ENCODE measurements at regions not wholly inside any gene's neighbourhood (a gene's known extent, or its start where the extent isn't known, plus 50 kb on each side); places are given as distances from the start of the nearest gene placed in this dataset.

DNA sequence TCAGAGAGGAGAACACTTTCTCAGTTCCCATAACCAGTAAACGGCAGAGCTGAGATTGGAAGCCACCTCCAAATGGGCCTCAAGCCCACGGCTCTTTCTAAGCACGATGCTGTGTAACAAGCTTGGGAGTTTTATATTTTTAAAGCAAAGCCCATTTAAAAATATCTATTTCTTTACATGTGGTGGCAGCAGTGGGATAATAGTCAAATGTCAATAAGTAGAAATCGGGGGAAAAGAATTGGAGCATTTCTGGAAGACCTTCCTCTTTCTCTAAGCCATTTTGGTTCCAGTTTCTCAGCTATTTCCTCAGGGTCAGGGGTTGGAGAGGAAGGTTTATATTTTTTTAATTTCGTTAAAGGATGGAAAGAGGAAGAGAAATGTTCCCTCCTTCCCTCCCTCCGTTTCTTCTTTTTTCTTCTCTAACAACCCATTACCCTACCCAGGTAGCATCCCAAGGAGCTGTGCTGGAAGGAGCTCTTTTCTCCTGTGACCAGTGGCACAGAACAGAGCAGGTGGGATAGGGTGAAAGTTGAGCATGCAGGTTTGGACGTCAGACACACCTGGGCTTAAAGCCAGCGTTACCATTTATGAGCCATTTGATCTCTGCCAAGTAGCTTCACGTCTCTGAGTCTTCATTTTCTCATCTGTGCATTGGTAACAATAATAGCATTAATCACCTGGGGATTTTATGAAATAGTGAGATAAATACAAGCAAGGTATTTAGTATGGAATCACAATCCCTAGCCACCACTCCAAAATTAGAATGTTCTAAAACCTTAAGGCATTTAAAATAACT is 515.7 kb downstream of the RPS24 start:
- DNase-seq: no peak

DNA sequence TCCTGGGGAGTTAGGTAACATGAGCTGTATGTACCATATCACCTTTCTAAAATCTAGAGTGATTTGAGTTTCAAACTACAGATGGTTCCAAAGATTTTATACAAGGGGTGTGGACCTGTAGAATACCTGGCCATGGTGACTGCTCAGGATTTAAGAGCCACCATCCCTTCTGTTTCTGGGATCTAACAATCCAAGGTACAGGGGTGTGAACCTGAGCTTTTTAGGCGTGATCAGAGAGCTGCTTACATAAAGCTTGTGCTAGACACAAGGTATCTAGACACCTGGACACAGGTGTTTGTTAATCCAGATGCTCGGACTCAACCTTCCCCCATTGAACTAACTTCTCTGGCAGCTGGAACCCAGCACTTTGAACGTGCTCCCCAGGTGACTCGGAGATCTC is 516.4 kb downstream of the RPS24 start:
- no peak for DNase-seq

DNA sequence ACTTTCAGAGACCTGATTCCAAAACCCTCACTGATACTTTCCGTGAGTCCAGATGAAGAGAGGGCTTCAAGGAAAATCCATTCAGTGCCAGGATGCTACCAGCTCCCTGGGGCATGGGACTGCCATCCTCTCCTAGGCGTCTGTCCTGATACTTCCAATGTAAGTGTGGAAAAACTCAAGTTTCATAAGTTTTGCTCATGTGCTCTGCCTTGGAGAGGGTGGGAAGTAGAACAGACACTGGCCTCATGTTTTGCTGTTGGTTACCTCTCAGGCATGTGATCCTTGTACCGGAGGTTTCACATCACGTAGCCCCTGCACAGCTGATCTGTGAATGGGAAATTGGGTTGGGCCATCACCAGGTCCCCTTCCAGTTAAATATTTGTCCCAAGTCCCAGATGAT is 517.1 kb downstream of the RPS24 start:
- DNase-seq: no peak

DNA sequence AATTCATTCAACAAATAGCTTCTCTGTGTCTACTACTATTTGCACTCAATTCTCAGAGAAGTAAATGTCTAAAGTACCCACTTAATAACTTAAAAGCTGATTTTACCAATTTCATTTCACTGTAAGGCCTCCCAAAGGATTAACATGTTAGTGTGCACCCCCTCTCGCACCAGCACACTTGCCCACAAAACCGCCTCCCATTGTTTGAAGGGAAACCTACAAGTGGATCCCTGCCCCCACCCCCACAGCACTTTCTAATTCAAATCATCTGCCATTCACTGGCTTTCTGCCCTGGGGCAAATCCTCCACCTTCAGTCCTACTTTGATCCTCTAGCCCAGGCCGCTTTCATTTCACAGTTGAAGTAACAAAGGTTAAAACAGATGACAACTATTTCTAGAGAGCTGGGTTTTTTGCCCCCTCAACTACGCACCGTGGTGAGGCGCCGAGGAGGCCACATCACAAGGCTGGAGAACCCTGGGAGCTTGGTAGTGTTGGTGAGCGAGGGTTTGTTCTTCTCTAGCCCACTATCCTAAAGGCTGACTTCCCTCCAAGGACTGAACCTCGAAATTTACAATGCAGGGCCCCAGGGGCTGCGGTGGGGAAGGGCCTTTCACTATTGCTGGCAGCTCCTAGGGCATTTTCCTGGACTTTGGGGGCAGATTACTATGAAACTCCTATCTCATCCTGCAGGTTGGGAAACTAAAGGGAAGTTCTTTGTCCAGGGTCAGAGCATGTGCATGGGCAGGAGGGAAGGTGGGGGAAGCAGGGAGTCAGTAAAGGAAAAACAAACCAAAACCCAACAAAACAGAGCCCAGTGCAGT is 517.4 kb upstream of the ZMIZ1 start:
- DNase-seq: no peak

DNA sequence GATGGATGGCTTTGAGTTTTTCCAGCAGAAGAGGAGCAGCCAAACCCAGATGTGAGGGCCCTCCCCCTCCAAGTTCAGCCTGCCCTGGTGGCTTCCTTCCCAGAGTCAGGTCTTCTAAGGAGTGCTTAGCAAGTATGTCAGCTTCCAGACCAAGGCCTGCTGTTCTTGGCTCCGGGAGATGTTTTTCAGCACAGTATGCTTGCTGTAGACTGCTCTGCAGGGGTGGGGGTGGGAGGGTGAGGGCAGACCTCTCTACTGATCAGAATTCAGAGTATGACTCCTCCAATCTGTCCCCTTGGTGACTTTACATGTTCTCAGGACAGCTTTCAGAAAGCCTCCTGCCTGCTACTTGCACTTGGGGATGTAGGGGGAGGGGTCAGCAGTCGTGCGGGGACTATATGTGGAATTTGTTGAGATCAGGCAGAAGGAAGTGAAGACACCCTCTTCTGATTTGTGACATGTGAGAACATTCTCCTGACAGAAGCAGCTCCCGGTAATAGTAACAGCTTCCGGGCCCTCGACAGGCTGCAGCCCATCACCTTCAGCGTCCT is 516.4 kb upstream of the ZMIZ1 start:
- DNase-seq: no peak

GRCh38 chr10:78553792-78554191 is 515.0 kb upstream of the ZMIZ1 start:
- DNase-seq: no peak

DNA sequence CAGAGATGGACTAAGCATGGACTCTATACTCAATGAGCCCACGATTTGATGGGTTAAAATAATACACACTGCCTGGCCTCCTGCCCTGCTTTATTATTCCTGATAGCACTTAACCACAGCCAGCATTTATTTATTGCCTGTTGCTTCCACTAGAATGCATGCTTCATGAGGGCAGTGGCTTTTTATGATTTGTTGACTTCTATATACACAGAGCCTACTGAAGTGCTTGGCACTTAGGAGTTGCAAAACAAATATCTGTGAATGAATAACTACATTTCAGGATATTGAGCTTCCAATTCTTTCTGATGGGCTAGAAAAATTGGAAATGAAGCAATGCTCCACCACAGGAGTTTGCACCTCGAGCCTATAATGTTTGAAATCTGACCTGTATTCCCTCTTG is 513.6 kb upstream of the ZMIZ1 start:
- DNase-seq: no peak

DNA sequence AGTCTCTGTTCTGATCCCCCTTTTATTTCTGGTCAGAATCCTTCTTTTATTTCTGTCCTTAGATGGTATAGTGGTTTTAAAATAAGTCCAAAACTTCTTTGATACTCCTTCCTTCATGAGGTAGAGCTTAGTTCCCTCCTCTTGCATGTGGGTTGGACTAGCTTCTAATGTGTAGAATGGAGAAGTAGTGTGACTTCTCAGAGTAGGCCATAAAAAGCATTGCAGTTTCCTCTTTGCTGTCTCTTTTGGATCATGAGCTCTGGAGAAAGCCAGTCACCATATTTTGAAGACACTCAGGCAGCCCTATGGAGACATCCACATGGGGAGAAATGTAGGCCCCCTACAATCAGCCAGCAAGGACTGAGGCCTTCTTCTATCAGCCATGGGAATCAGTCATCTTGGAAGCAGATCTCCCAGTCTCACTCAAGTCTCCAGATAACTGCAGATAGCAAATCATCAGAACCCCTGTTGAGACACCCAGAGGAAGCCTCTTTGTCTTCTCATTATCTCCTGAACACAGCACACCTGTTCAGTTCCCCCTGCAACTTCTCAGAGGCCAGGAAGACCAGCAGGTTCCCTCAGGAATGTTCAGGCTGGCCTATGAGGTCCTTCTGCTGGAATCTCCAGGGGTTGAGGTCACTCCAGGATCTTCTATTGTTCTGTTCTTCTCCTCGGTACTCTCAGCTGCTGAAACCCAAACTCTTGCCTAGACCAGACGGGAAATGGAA is 511.9 kb upstream of the ZMIZ1 start:
- no peak for DNase-seq

- no peak for DNase-seq
Measured at GRCh38 chr10:78557433-78557925, 511.3 kb upstream of the ZMIZ1 start.

- DNase-seq: no peak
Measured at GRCh38 chr10:78559661-78560340, 509.0 kb upstream of the ZMIZ1 start.

DNA sequence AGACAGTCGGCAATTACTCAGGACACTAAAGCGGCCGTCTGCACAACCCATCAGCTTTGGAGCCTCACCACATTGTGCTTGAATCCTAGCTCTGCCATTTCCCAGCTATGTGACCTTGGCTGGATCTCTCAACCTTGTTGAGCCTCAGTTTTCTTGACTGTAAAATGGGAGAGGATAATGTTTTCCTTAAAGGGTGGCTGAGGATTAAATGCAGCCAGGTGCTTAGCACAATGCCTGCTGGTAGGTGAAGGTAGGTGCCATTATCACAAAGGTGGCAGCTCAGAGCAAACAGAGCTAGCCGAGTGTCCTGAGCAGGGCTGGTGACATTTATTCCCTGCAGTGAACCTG is 508.5 kb upstream of the ZMIZ1 start:
- no peak for DNase-seq

DNA sequence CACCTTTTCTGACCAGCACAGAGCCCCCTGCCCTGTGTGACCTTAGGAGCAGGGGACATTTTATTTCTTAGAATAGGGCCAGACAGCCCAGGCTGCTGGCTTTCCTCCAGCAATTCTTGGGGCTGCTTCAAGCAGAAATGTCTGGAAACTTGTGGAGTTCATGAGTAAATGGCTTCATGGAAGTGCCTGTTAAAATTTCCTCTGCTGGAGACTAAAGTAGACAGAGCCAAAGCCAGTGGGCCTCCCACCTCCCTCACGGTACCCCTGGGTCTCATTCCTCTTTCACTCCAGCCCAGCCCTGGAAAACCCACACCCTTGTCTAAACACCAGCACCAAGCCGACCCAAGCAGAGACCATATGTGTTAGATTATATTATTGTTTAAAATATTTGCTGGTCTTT is 505.5 kb upstream of the ZMIZ1 start:
- no peak for DNase-seq

DNA sequence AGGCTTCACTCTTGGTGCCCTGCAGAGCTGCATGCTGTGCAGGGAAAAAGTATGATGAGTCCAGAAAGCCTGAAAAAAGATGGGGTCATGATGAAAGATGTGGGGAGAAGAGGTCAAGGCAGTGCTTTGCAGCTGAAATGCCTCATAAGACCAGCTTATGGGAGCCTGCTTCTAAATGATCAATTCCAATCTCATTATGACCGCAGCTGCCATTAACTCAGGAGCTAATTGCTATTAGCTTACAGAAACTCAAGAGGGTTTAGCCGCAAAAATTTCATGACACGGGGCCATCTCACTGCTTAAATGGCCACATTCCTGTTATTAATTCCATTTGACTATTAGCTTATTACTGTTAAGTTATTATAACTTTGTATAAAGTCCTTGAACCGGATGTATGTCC is 502.9 kb upstream of the ZMIZ1 start:
- DNase-seq: no peak

- no peak for DNase-seq
Measured at GRCh38 chr10:78566284-78567111, 502.3 kb upstream of the ZMIZ1 start.

- no peak for DNase-seq
Measured at GRCh38 chr10:78567680-78568455, 500.9 kb upstream of the ZMIZ1 start.

GRCh38 chr10:78568620-78569019 is 500.1 kb upstream of the ZMIZ1 start:
- no peak for DNase-seq

- no peak for DNase-seq
Measured at GRCh38 chr10:78570633-78571235, 498.0 kb upstream of the ZMIZ1 start.

DNA sequence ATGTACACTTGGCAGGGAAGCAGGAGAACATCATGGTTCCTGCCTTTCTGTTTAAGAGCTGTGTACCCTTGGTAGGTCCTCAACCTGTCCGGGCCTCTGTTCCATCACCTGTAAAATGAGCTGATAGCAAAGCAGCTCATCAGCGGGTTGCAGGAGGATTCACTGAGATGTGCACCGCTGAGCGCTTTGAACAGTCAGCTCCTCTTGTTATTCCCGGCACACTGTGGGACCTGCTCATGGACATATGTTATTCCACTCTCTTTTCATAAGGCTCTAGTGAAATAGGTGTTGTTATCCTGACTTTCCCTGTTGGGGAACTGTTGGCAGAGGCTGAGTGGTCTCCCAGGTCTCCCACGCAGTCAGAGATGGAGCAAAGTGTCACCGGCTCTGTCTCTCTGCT is 497.5 kb upstream of the ZMIZ1 start:
- no peak for DNase-seq

GRCh38 chr10:78571891-78572290 is 496.9 kb upstream of the ZMIZ1 start:
- no peak for DNase-seq

DNA sequence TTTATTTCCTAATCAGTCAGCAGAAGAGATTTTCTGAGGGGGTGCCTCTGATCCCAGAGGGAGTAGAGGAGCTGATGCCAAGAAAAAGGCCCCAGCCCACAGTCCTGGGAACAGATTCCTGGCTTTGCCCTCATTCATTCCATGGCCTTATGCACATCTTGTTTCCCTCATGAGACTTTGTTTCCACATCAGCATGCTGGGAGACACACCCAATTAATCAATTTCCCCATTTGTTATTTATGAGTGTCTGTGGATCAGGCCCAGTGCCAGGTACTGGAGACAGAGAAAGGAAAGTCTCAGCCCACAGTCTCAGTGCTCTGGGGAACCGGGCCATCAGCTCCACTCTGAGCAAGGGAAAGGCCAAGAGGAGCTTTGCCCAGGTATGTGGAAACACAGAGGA is 496.2 kb upstream of the ZMIZ1 start:
- DNase-seq: no peak

DNA sequence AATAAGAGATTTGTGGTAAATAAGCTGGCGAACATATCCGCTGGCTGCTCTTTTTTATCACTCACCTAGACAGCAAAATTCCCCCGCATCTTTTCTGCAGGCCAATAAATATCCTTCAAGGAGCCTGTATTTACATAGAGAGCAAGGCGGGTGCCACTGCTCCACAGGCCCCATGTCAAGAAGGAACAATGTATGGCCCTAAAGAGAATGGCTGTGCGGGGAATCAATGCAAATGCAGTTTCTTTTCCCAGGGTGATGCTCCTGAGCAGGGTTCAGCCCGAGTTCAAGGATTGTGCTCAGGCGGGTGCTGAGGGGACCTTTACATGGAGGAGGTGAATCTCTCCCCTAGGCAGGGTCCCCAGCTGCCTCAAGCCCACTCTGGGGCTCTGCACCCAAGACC is 494.2 kb upstream of the ZMIZ1 start:
- DNase-seq: no peak
